ENCODE measurements at regions not wholly inside any gene's neighbourhood (a gene's known extent, or its start where the extent isn't known, plus 50 kb on each side); places are given as distances from the start of the nearest gene placed in this dataset.

DNA sequence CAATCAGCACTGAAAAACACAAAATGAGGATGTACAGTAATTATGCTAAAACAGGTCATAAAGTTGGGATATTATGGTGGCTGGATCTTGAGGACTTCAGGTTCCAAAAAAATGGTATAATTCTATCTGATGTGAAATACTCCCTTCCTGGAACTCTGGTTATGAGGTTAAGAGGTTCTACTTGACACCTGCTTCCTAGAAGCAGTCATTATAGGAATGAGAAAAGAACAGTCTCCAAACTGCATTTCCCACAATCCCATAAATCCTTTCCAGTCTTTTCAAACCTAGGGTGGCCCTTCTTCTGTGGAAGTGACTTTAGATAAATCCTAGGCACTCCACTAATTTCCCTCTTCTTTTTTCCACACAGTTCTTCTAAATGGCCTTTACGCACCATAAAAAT, 63.7 kb upstream of the OR10AD1 start:
- no peak for DNase-seq (ENCODE audit: insufficient read length, low spot score)
- no peak for FAIRE-seq
- TF ChIP-seq, protein P1, sequence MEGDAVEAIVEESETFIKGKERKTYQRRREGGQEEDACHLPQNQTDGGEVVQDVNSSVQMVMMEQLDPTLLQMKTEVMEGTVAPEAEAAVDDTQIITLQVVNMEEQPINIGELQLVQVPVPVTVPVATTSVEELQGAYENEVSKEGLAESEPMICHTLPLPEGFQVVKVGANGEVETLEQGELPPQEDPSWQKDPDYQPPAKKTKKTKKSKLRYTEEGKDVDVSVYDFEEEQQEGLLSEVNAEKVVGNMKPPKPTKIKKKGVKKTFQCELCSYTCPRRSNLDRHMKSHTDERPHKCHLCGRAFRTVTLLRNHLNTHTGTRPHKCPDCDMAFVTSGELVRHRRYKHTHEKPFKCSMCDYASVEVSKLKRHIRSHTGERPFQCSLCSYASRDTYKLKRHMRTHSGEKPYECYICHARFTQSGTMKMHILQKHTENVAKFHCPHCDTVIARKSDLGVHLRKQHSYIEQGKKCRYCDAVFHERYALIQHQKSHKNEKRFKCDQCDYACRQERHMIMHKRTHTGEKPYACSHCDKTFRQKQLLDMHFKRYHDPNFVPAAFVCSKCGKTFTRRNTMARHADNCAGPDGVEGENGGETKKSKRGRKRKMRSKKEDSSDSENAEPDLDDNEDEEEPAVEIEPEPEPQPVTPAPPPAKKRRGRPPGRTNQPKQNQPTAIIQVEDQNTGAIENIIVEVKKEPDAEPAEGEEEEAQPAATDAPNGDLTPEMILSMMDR (IDR thresholded peaks at IDR 0.05; ENCODE audit: insufficient read depth, missing control alignments), result no peak

DNA sequence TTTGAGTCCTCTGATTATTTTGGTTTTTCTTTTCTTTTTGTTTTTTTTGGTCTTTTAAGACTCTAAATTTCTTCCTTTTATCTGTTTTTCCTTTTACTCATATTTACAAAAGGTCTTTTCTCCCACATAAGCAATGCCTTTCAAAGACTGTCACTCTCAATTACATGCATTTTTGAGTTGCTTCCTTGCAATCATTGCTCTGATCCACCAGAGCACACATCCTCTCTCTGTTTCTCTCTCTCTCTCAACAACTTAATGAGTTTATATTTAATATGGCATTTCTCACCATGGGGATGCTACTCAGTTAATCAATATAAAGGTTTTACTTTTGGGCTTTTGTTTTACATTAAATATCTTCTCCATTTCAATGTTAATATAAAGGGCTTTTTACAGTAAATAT, 62.7 kb upstream of the OR10AD1 start:
- DNase-seq (ENCODE audit: insufficient read length, low spot score) (no peak), FAIRE-seq (no peak)
- TF ChIP-seq, protein P1 (IDR thresholded peaks at IDR 0.05; ENCODE audit: insufficient read depth, missing control alignments), result no peak

DNA sequence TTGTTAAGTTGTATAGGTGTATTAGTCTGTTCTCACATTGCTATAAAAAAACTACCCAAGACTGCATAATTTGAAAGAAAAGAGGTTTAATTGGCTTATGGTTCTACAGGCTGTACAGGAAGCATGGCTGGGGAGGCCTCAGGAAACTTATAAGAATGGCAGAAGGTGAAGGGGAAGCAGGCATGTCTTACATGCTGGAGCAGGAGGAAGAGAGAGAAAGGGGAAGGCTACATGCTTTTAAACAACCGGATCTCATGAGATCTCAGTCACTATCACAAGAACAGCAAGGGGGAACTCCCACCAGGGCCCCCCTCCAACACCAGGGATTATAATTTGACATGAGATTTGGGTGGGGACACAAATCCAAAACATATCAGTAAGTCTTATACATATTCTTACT, 60.5 kb upstream of the OR10AD1 start:
- DNase-seq (ENCODE audit: insufficient read length, low spot score), result no peak
- no peak for FAIRE-seq

DNA sequence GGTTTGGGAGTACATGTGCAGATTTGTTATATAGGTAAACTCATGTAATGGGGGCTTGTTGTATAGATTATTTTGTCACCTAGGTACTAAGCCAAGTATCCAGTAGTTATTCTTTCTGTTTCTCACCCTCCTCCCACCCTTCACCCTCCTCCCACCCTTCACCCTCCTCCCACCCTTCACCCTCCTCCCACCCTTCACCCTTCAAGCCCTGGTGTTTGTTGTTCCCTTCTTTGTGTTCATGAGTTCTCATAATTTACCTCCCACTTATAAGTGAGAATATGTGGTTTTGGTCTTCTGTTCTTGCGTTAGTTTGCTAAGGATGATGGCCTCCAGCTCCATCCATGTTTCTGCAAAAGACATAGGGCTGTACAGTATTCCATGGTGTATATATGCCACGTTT, 58.7 kb upstream of the OR10AD1 start:
- DNase-seq (ENCODE audit: insufficient read length, low spot score), result no peak
- TF ChIP-seq, protein P1 (IDR thresholded peaks at IDR 0.05; ENCODE audit: insufficient read depth, missing control alignments), result no peak
- FAIRE-seq, result no peak

More for the DNA sequence above, 60.5 kb upstream of the OR10AD1 start:
- TF ChIP-seq, protein P1 (IDR thresholded peaks at IDR 0.05; ENCODE audit: insufficient read depth, missing control alignments), result no peak
